ENCODE measurements at regions not wholly inside any gene's neighbourhood (a gene's known extent, or its start where the extent isn't known, plus 50 kb on each side); places are given as distances from the start of the nearest gene placed in this dataset.

GRCh38 chr22:47647720-47648119, 885.3 kb downstream of the TBC1D22A start:
- no peak for DNase-seq

- DNase-seq, result no peak
Measured at GRCh38 chr22:47647181-47647580, 884.7 kb downstream of the TBC1D22A start.

DNA sequence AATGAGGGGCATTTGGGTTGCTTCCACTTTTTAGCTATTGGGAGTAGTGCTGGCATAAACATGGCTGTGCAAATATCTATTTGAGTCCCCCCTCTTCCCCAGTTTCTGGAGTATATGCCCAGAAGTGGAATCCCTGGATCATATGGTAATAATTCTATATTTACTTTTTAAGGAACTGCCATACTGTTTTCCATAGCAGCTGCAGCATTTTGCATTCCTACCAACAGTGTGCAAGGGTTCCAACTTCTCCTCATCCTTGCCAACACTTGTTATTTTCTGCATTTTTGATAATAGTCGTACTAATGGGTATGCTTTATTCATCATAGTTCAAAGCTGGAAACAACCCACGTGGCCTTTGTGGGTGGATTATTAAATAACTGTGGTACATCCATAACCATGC, 883.5 kb downstream of the TBC1D22A start:
- no peak for DNase-seq

DNA sequence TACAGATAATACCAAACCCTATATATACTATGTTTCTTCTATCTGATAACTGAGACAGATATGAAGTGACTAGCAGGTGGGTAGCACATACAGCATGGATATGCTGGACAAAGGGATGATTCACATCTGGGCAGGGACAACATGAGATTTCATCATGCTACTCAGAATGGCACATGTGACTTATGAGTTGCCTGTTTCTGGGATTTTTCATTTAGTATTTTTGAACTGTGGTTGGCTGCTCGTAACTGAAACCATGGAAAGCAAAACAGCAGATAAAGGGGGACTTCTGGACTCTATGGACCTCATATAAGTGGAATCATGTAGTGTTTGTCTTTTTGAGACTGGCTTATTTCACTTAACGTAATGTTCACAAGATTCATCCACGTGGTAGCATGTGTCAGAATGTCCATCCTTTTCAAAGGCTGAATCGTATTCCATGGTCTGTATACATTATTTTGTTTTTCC, 883.0 kb downstream of the TBC1D22A start:
- DNase-seq, result no peak

GRCh38 chr22:47634347-47634746, 871.9 kb downstream of the TBC1D22A start:
- no peak for DNase-seq

GRCh38 chr22:47633111-47633510, 870.7 kb downstream of the TBC1D22A start:
- no peak for DNase-seq

- no peak for DNase-seq
Measured at GRCh38 chr22:47632701-47633100, 870.3 kb downstream of the TBC1D22A start.

GRCh38 chr22:47631571-47632102, 869.2 kb downstream of the TBC1D22A start:
- no peak for DNase-seq

DNA sequence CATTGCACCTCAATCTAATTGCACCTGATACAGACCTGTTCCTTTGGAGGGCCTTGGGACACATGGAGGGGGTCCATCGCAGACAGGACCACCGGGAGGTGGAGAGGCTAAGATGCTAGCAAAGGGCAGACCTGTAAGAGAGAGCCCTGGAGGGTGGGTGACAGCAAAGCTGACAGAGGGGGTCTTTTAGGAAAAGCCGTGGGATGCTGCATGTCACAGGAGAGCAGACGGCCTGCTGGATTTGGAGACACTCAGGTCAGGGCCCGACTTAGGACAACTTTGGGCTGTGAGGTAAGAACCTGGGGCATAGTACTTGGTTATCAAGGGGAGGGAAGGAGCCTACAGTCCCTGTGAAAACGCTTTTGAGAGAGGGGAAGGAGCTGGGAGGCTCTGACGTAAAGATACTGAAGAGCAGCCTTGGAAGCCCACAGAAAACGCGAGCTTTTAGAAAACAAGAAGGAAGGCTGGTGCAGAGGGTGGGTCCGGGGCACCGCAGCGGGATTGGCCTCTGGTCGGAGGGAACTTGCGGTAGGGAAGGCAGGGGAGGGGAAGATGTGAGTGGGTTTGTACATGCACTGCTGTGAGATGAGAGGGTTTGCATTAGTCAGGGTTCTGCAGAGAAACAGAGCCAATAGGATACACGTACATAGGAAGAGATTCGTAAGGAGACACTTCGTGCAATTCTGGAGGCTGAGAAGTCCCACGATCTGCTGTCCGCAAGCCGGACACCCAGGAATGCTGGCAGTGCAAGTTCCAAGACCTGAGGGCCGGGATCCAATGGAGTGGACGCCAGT, 868.5 kb downstream of the TBC1D22A start:
- DNase-seq, result no peak

DNA sequence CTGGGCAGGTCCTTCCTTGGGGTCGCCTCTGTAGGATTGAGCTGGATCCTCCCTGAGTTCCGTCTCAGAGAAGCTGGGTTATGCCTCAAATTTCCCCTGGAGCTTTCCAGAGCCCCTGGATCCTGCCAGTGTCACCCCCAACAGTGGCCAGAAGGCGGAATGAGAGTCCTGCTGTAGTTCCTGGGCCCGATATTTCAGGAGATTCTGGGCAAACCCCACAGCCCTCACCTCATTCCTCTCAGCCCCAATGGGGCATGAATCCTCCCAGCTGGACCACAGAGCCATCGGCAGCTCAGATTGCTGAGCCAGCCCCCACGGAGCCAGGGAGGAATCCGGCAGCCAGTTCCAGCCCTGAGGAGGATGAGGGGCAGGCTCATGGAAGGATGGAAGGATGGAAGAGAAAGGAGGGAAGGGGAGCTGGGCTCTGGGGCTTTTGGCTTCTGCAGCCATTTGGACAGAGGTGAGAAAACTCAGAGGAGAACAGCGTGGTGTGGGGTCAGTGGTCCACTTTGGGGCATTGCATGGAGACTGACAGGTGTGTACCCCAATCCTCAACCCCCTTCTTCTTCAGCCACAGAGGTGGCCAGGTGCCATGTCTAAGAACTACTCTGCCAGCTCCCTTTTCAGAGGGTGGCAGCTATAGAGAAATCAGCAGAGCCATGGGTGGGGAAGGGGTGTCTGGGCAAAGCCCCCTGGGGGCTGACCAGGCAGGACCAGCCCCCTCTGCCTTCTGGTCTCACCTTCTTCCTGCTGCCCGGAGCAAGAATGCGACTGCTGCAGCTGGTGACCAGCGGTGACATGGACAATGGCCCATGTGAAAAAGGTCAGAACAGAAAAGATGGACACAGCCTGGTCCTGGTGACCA, 867.6 kb downstream of the TBC1D22A start:
- no peak for DNase-seq

- DNase-seq, result no peak
Measured at GRCh38 chr22:47629273-47629711, 866.8 kb downstream of the TBC1D22A start.

DNA sequence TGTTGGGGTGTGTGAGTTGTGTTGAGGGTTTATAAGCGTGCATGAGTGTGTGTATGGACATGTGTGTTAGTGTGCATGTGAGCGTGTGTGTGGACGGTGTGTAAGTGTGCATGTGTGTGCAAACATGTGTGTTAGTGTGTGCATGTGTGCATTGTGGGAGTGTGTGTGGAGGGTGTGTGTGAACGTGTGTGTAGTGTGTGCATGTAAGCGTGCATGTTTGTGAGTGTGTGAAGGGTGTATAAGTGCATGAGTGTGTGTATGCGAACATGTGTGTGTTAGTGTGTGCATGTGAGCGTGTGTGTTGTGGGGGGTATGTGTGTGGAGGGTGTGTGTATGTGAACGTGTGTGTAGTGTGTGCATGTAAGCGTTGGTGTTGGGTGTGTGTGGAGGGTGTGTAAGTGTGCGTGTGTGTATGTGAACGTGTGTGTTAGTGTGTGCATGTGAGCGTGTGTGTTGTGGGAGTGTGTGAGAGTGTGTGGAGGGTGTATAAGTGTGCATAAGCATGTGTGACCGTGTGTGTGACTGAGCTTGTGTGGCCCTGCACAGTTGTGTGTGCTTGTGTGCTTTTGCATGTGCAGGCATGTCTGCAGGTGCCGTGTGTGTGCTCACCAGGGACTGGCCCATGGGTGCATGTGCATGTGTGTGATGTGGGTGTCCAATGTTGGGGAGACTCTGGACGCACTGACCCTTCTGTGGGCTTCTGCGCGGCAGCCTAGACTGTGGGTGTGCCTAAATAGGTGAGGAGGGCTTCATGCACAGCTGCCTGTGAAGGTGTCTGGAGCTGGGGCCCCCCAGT, 866.2 kb downstream of the TBC1D22A start:
- no peak for DNase-seq

DNA sequence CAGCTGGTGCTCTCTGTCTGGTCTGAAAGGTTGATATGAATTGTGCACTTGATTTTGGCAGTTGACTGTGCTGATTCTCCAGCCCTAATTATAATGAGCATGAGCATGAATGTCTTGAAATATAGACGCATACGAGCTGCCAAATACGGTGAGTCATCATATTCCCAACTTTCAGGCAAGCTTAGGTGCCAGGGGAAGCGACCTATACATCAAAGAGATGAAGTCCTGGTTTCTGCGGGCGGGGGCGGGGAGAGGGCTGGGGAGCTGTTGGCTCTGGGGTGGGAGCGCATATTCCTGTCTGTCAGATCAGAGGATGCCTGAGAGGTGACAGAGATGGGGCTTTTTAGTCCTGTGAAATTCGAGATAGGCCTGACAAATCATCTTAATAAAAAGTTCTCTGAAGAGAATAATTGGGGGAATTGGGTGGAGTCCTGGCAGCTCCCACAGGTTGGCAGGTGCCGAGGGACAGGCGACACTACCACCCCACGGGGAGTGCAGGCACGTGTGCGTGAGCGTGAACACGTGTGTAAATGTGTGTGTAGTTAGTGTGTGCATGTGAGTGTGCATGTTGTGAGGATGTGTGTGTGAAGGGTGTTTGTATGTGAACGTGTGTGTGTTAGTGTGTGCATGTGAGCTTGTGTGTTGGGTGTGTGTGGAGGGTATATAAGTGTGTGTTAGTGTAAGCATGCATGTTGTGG, 865.3 kb downstream of the TBC1D22A start:
- no peak for DNase-seq

GRCh38 chr22:47626428-47627390, 864.3 kb downstream of the TBC1D22A start:
- no peak for DNase-seq

GRCh38 chr22:47625531-47626427, 863.3 kb downstream of the TBC1D22A start:
- no peak for DNase-seq

DNA sequence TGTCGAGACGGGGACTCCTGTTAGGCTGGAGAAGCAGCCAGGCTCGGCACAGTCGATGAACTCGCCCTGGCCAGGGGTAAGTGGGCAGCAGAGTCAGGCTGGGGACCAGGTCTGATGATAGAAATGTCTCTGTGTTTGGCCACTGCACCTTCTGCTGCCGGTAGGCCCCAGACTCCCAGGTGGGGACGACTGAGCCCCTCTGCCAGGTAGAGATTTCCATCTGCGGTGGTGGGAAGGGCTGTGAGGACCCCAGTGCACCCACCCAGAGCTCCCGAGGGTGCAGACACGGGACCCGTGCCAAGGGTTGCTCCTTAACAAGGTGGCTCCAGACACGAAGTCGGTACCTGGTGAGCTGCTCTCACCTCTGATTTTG, 862.5 kb downstream of the TBC1D22A start:
- DNase-seq, result no peak

DNA sequence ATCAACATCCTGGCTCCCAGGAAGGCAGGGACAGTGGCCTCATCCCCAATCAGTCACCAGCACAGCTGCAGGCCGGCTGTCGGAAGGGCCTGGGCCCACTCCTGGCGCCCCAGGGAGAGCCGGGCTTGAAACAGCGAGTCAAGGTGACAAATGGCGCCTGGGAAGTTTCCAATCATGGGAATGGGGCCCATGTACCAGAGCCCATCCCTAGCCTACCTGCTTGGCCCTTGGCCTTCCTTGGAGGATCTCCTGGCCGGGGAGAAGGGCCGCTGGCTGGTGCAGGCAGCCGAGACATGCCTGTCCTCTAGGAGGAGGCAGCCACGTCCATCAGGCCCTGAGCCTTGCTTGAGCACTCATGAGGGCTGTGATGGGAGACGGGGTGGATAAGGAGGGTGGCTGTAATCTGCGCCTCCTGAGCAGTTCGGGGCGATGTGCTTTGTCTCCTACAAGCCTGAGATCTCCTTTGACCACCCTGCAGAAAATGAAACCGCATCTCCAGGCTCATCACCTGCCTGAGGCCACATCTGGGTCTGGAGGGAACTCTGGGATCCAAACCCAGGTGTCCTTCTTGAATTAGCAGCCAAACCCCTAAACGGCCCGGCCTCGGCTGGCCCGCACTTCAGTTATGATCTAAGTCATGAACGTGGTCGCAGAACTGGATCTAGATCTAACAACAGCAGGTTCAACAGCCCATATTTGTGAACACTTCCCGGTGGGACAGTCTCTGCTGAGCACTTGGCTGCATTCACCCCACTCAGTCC, 862.0 kb downstream of the TBC1D22A start:
- no peak for DNase-seq

- no peak for DNase-seq
Measured at GRCh38 chr22:47623763-47624148, 861.3 kb downstream of the TBC1D22A start.
